GM08714 (cell line): ENCODE measurements at regions not wholly inside any gene's neighbourhood (a gene's known extent, or its start where the extent isn't known, plus 50 kb on each side); places are given as distances from the start of the nearest gene placed in this dataset.

Experiments
- H3K4me3 ChIP-seq: fragments of 200-500 bp; sonication (Bioruptor generic); 2 replicates; pipeline ENCODE4 v1.5.1; 2014; ENCODE audit warnings: mild to moderate bottlenecking, low read length, inconsistent platforms
- ZNF274 ChIP-seq: IDR thresholded peaks from 2 replicates; pipeline ENCODE4 v1.6.1; 2012; ENCODE audit warnings: mild to moderate bottlenecking, low read depth, low read length

- no peak overlapping the region for H3K4me3 ChIP-seq
- TF ChIP-seq ZNF274, result no peak
Measured at GRCh38 chrX:13893826-13894225, 76.9 kb upstream of the GPM6B start.

DNA sequence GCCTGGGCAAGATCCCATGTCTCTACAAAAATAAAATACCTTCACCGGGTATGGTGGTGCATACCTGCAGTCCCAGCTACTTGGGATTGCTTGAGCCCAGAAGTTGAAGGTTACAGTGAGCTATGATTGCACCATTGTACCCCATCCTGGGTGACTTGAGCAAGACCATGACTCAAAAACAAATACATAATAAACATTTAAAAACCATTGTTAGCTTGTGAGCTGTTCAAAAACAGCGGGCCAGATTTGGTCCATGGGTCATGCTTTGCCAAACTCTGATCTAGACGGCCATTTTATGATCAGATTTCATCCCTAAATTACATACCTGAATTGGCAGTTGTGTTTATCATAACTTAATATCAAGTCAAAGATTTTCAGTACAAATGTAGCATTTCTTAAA is 76.0 kb upstream of the GPM6B start:
- H3K4me3 ChIP-seq, result no peak overlapping the region
- TF ChIP-seq ZNF274, result no peak

- H3K4me3 ChIP-seq, result no peak overlapping the region
- TF ChIP-seq ZNF274, result no peak
Measured at GRCh38 chrX:13891377-13892140, 74.7 kb upstream of the GPM6B start.

GRCh38 chrX:13890806-13891205 is 73.9 kb upstream of the GPM6B start:
- H3K4me3 ChIP-seq, result no peak overlapping the region

GRCh38 chrX:13888284-13888683 is 71.4 kb upstream of the GPM6B start:
- H3K4me3 ChIP-seq, result no peak overlapping the region
- TF ChIP-seq ZNF274, result no peak

More at GRCh38 chrX:13890806-13891205, 73.9 kb upstream of the GPM6B start:
- no peak for TF ChIP-seq ZNF274

DNA sequence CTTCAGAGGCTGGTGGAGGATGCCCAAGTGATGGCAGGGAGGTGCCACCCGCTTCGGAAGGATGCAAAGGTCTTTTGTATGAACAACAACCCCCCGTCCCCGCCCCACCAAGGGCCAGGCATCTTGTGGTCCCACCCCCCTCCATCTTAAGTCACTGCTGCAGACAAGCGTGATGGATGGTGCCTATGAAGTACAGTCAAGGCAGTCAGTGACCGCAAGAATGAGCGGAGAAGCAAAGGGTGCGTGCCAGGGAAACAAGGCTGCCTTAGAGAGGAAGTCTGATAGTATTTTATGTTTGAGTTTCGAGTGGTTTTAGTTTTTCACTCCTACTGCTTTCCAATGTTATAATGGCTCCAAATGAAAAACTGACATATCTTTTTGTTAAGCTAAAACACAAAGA is 68.7 kb upstream of the GPM6B start:
- no peak for TF ChIP-seq ZNF274
- H3K4me3 ChIP-seq, result no peak overlapping the region

- no peak for TF ChIP-seq ZNF274
- no peak overlapping the region for H3K4me3 ChIP-seq
Measured at GRCh38 chrX:13876652-13877051, 59.8 kb upstream of the GPM6B start.

DNA sequence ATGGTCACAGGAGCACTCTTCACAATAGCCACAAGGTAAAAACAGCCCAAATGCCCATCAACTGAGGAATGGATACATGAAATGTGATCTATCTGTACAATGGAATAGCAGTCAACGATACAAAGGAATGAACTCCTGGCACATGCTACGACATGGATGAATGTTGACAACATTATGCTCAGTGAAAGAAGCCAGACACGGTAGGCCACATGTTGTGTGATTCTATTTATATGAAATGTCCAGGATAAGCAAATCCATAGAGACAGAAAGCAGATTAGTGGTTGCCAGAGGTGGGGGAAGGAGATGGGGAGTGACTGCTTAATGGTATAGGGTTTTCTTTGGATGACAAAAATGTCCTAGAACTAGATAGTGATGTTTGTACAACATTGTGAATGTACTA is 58.7 kb upstream of the GPM6B start:
- TF ChIP-seq ZNF274, result no peak
- H3K4me3 ChIP-seq, result no peak overlapping the region

- TF ChIP-seq ZNF274, result no peak
- no peak overlapping the region for H3K4me3 ChIP-seq
Measured at GRCh38 chrX:13868591-13868990, 51.7 kb upstream of the GPM6B start.
